ENCODE measurements at regions not wholly inside any gene's neighbourhood (a gene's known extent, or its start where the extent isn't known, plus 50 kb on each side); places are given as distances from the start of the nearest gene placed in this dataset.

GRCh38 chr7:85820702-85821443 is 634.0 kb upstream of the SEMA3D start:
- TF ChIP-seq EP300 (conservative IDR thresholded peaks at IDR 0.05; ENCODE audit: poor library complexity, severe bottlenecking) (no peak), RAD21 (conservative IDR thresholded peaks at IDR 0.05) (no peak), TAF1 (IDR thresholded peaks at IDR 0.05; ENCODE audit: low read depth) (no peak), MXI1 (conservative IDR thresholded peaks at IDR 0.05; ENCODE audit: poor library complexity, severe bottlenecking) (no peak), REST (IDR thresholded peaks at IDR 0.05; ENCODE audit: borderline replicate concordance) (no peak), POLR2AphosphoS5 (IDR thresholded peaks at IDR 0.05) (no peak), SMC3 (conservative IDR thresholded peaks at IDR 0.05; ENCODE audit: poor library complexity) (no peak), EZH2 (IDR thresholded peaks at IDR 0.05; ENCODE audit: borderline replicate concordance, insufficient read depth, low read length, poor library complexity, severe bottlenecking) (no peak), CTCF (IDR thresholded peaks at IDR 0.05; ENCODE audit: poor library complexity, severe bottlenecking) (no peak)
- Histone ChIP-seq H3K27me3 (ENCODE audit: insufficient read depth, low read depth, low read length) (no peaks in the 10 kb centered on the region), H3K9ac (ENCODE audit: low read length) (no peak overlapping the region), H3F3A (ENCODE audit: insufficient read depth, low read length, poor library complexity, severe bottlenecking) (no peaks in the 10 kb centered on the region), H4K20me1 (ENCODE audit: insufficient read depth) (no peaks in the 10 kb centered on the region), H3K27ac (ENCODE audit: low read length) (no peak overlapping the region), H3K79me2 (replicated peaks; ENCODE audit: insufficient read depth, low read length) (no peaks in the 10 kb centered on the region), H2AFZ (ENCODE audit: low read depth, low read length) (no peak overlapping the region), H3K9me3 (ENCODE audit: low read length) (no peaks in the 10 kb centered on the region), H3K4me2 (ENCODE audit: low read length) (no peak overlapping the region), H3K9me2 (ENCODE audit: insufficient read depth, low read length) (no peaks in the 10 kb centered on the region), H3K4me3 (ENCODE audit: low read length) (no peak overlapping the region), H3K36me3 (ENCODE audit: insufficient read depth, low read length) (no peaks in the 10 kb centered on the region)

DNA sequence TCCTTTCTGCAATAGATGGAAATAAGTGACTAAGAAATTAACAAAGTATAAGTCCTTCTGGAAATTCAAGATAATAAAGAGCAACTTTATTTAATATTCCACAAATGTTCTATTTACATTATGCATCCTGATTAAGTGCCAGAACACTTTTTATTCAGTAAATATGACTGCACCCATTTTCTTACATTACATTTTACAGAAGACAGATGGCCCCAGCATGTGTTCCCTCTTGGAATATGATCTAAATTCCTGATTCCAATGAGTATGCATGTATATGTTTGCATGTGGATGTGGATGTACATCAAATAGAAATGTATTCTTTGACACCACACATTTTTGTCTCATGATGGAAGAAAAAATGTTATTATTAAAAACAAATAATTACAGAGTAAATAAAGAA is 628.7 kb upstream of the SEMA3D start:
- Histone ChIP-seq H3K4me2 (ENCODE audit: low read length) (no peak overlapping the region), H3K4me3 (ENCODE audit: low read length) (no peak overlapping the region), H3K27ac (ENCODE audit: low read length) (no peak overlapping the region), H3K27me3 (ENCODE audit: insufficient read depth, low read depth, low read length) (no peaks in the 10 kb centered on the region), H3K9ac (ENCODE audit: low read length) (no peak overlapping the region), H3F3A (ENCODE audit: insufficient read depth, low read length, poor library complexity, severe bottlenecking) (no peaks in the 10 kb centered on the region), H3K9me2 (ENCODE audit: insufficient read depth, low read length) (no peaks in the 10 kb centered on the region), H2AFZ (ENCODE audit: low read depth, low read length) (no peak overlapping the region), H3K79me2 (replicated peaks; ENCODE audit: insufficient read depth, low read length) (no peaks in the 10 kb centered on the region), H3K36me3 (ENCODE audit: insufficient read depth, low read length) (no peaks in the 10 kb centered on the region), H4K20me1 (ENCODE audit: insufficient read depth) (no peaks in the 10 kb centered on the region), H3K9me3 (ENCODE audit: low read length) (no peaks in the 10 kb centered on the region)
- TF ChIP-seq REST (IDR thresholded peaks at IDR 0.05; ENCODE audit: borderline replicate concordance), result no peak
- no peak for TF ChIP-seq POLR2AphosphoS5 (IDR thresholded peaks at IDR 0.05)
- no peak for TF ChIP-seq EZH2 (IDR thresholded peaks at IDR 0.05; ENCODE audit: borderline replicate concordance, insufficient read depth, low read length, poor library complexity, severe bottlenecking)
- TF ChIP-seq CTCF (IDR thresholded peaks at IDR 0.05; ENCODE audit: poor library complexity, severe bottlenecking), result no peak
- no peak for TF ChIP-seq SMC3 (conservative IDR thresholded peaks at IDR 0.05; ENCODE audit: poor library complexity)
- no peak for TF ChIP-seq MXI1 (conservative IDR thresholded peaks at IDR 0.05; ENCODE audit: poor library complexity, severe bottlenecking)
- no peak for TF ChIP-seq TAF1 (IDR thresholded peaks at IDR 0.05; ENCODE audit: low read depth)
- no peak for TF ChIP-seq EP300 (conservative IDR thresholded peaks at IDR 0.05; ENCODE audit: poor library complexity, severe bottlenecking)
- no peak for TF ChIP-seq RAD21 (conservative IDR thresholded peaks at IDR 0.05)
